ENCODE measurements at regions not wholly inside any gene's neighbourhood (a gene's known extent, or its start where the extent isn't known, plus 50 kb on each side); places are given as distances from the start of the nearest gene placed in this dataset.

DNA sequence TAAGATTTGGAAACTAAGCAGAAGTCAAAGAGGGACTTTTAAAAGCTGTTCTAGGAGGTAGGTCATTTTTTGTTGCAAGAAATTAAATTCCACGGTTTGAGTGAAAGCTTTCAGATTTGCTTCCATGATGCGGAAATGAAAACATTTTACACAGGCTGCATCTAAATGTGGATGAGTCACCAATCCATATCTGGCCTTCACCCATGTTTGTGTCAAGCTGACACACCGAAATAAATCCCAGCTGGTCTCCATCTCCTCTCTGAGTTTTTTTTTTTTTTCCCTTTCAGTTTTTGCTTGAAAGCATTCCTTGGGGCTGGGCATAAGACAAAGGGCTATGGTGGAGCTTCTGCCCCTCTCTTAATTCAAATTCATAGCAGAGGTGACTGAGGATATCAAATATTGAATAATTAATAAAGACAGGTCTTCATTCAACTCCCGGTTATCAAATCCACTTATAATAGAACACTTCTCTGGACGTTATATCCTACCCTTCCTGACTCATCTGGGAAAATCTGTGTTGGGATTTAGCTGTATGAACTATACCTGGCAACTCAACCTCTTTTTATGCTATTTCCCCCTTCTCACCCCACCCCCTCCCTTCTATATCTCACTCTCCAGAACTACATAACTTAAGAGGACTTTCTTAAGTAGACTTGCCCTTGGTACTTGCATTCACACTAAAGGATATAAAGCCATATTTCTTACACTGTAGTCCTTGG, 558.3 kb upstream of the GCFC2 start:
- TF ChIP-seq, protein P1, sequence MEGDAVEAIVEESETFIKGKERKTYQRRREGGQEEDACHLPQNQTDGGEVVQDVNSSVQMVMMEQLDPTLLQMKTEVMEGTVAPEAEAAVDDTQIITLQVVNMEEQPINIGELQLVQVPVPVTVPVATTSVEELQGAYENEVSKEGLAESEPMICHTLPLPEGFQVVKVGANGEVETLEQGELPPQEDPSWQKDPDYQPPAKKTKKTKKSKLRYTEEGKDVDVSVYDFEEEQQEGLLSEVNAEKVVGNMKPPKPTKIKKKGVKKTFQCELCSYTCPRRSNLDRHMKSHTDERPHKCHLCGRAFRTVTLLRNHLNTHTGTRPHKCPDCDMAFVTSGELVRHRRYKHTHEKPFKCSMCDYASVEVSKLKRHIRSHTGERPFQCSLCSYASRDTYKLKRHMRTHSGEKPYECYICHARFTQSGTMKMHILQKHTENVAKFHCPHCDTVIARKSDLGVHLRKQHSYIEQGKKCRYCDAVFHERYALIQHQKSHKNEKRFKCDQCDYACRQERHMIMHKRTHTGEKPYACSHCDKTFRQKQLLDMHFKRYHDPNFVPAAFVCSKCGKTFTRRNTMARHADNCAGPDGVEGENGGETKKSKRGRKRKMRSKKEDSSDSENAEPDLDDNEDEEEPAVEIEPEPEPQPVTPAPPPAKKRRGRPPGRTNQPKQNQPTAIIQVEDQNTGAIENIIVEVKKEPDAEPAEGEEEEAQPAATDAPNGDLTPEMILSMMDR (conservative IDR thresholded peaks at IDR 0.05; ENCODE audit: low read length): no peak
- TF ChIP-seq EZH2phosphoT487 (IDR thresholded peaks at IDR 0.05; ENCODE audit: borderline replicate concordance): no peak
